ENCODE measurements at regions not wholly inside any gene's neighbourhood (a gene's known extent, or its start where the extent isn't known, plus 50 kb on each side); places are given as distances from the start of the nearest gene placed in this dataset.

DNA sequence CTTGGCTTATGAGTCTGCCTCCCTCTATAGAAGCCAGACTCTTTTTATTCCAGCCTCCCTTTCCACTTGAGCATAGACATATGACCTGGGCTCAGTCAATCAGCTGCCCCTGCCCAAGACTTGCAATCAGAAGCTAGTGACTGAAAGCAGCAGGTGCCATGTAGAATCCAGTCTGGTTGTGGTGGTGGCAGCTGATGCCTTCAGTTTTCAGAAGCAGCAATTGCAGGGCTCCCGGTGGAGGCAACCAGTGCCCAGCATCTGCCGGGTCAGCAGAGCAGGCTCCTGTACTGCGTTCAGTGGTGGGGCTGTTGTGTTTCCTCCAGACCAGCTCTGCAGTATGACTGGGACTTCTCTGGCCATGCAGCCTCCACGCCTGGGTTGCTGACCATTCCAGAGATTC lies 53.9 kb upstream of the PALM2AKAP2 start:
- H3K27ac ChIP-seq (ENCODE audit: control insufficient read depth, insufficient read depth, low read length), result no peak overlapping the region
- TF ChIP-seq, protein P1, sequence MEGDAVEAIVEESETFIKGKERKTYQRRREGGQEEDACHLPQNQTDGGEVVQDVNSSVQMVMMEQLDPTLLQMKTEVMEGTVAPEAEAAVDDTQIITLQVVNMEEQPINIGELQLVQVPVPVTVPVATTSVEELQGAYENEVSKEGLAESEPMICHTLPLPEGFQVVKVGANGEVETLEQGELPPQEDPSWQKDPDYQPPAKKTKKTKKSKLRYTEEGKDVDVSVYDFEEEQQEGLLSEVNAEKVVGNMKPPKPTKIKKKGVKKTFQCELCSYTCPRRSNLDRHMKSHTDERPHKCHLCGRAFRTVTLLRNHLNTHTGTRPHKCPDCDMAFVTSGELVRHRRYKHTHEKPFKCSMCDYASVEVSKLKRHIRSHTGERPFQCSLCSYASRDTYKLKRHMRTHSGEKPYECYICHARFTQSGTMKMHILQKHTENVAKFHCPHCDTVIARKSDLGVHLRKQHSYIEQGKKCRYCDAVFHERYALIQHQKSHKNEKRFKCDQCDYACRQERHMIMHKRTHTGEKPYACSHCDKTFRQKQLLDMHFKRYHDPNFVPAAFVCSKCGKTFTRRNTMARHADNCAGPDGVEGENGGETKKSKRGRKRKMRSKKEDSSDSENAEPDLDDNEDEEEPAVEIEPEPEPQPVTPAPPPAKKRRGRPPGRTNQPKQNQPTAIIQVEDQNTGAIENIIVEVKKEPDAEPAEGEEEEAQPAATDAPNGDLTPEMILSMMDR (optimal IDR thresholded peaks at IDR 0.05 in 1 of 3, IDR thresholded peaks at IDR 0.05 in 1 of 3, conservative IDR thresholded peaks at IDR 0.05 in 1 of 3; ENCODE audit: extremely low read depth in 1 of 3, insufficient read depth in 2 of 3, low read length in 3 of 3), result no peak
- TF ChIP-seq EZH2 (IDR thresholded peaks at IDR 0.05; ENCODE audit: low read length), result no peak
- no peak overlapping the region for H3K4me2 ChIP-seq (ENCODE audit: control insufficient read depth, extremely low read depth, insufficient read depth, low read depth, low read length)
- dilution Hi-C loops (cut with MboI; ENCODE audit: extremely low pct_ligation_motif_present, low sequenced_read_pairs), result no loop called here
- peaks cover 14% of the 10 kb centered on the region for H3K4me1 ChIP-seq (ENCODE audit: control insufficient read depth, extremely low read depth, insufficient read depth, low read length)
- H4K20me1 ChIP-seq (ENCODE audit: control insufficient read depth, extremely low read depth, insufficient read depth, low read length), result no peaks in the 10 kb centered on the region
- H3K9ac ChIP-seq (ENCODE audit: control insufficient read depth, extremely low read depth, insufficient read depth, low read length), result no peak overlapping the region
- no peak overlapping the region for H3K4me3 ChIP-seq (ENCODE audit: control insufficient read depth in 2 of 3, extremely low read depth in 1 of 3, insufficient read depth in 2 of 3, low read depth in 1 of 3, low read length in 3 of 3)
- no peaks in the 10 kb centered on the region for H3K9me3 ChIP-seq (ENCODE audit: control insufficient read depth, low read depth, low read length)
- peaks cover 12% of the 10 kb centered on the region for H3K27me3 ChIP-seq (ENCODE audit: control insufficient read depth, extremely low read depth, insufficient read depth, low read length)
- no peak overlapping the region for H2AFZ ChIP-seq (ENCODE audit: control insufficient read depth, low read length)
- DNase-seq (ENCODE audit: low read depth, low spot score) (no peak), FAIRE-seq (no peak)
- no peaks in the 10 kb centered on the region for H3K79me2 ChIP-seq (ENCODE audit: control insufficient read depth, insufficient read depth, low read length)
- no peaks in the 10 kb centered on the region for H3K9me1 ChIP-seq (ENCODE audit: control insufficient read depth, extremely low read depth, insufficient read depth, low read length)
- no peaks in the 10 kb centered on the region for H3K36me3 ChIP-seq (ENCODE audit: control insufficient read depth in 2 of 2, extremely low read depth in 1 of 2, insufficient read depth in 2 of 2, low read length in 2 of 2)

DNA sequence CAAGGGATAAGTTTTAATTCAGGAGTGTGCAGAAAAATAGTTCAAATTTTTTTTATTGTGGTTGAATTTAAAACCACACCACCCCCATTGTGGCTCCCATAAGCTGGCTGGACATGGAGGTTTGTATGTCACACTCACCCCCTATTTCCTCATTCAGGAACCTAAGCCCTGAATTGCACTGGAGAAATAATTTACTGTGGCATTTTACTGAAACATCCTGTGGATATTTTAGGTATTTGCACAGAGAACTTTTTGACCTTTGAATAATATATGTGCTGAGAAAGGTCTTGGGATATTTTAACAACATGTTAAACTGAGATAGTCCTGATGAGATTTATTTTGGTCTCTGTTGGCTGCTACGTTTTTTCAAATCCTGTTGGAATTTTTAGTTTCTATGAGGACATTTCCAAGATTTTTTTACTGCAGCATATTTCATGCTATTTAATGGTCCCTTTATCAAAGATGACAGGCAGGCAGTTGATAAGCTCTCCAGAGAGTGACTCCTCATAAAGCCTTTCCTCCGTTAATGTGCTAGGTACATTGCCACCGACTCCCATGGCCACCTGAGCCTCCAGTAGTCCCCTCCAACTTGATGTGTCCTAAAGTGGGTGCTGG lies 51.2 kb upstream of the PALM2AKAP2 start:
- TF ChIP-seq, protein P1 (optimal IDR thresholded peaks at IDR 0.05 in 1 of 3, IDR thresholded peaks at IDR 0.05 in 1 of 3, conservative IDR thresholded peaks at IDR 0.05 in 1 of 3; ENCODE audit: extremely low read depth in 1 of 3, insufficient read depth in 2 of 3, low read length in 3 of 3), result no peak
- no peak for TF ChIP-seq EZH2 (IDR thresholded peaks at IDR 0.05; ENCODE audit: low read length)

More for the DNA sequence above, 51.2 kb upstream of the PALM2AKAP2 start:
- Histone ChIP-seq H3K9me1 (ENCODE audit: control insufficient read depth, extremely low read depth, insufficient read depth, low read length) (no peaks in the 10 kb centered on the region), H3K4me3 (ENCODE audit: control insufficient read depth in 2 of 3, extremely low read depth in 1 of 3, insufficient read depth in 2 of 3, low read depth in 1 of 3, low read length in 3 of 3) (no peak overlapping the region), H3K9ac (ENCODE audit: control insufficient read depth, extremely low read depth, insufficient read depth, low read length) (no peak overlapping the region), H3K27ac (ENCODE audit: control insufficient read depth, insufficient read depth, low read length) (no peak overlapping the region), H2AFZ (ENCODE audit: control insufficient read depth, low read length) (no peak overlapping the region), H3K79me2 (ENCODE audit: control insufficient read depth, insufficient read depth, low read length) (no peaks in the 10 kb centered on the region), H3K4me2 (ENCODE audit: control insufficient read depth, extremely low read depth, insufficient read depth, low read depth, low read length) (no peak overlapping the region), H3K36me3 (ENCODE audit: control insufficient read depth in 2 of 2, extremely low read depth in 1 of 2, insufficient read depth in 2 of 2, low read length in 2 of 2) (no peaks in the 10 kb centered on the region), H3K9me3 (ENCODE audit: control insufficient read depth, low read depth, low read length) (no peaks in the 10 kb centered on the region), H3K4me1 (ENCODE audit: control insufficient read depth, extremely low read depth, insufficient read depth, low read length) (peaks cover 20% of the 10 kb centered on the region), H3K27me3 (ENCODE audit: control insufficient read depth, extremely low read depth, insufficient read depth, low read length) (peaks cover 12% of the 10 kb centered on the region), H4K20me1 (ENCODE audit: control insufficient read depth, extremely low read depth, insufficient read depth, low read length) (no peaks in the 10 kb centered on the region)
- dilution Hi-C loops (cut with MboI; ENCODE audit: extremely low pct_ligation_motif_present, low sequenced_read_pairs), result no loop called here
- FAIRE-seq (no peak), DNase-seq (ENCODE audit: low read depth, low spot score) (no peak)
